Esophagus squamous epithelium (tissue), 4 donors: ENCODE measurements at regions not wholly inside any gene's neighbourhood (a gene's known extent, or its start where the extent isn't known, plus 50 kb on each side); places are given as distances from the start of the nearest gene placed in this dataset.

Experiments
- CTCF ChIP-seq, 6 experiments: fragments of 450-650 bp in 4 of 6; fragments of 200-600 bp in 2 of 6; sonication (generic) in 2 of 6; IDR thresholded peaks; one replicate each; pipeline ENCODE4 v1.5.1; 2016 to 2019; ENCODE audit warnings: antibody characterized with exemption in 6 of 6, mild to moderate bottlenecking in 4 of 6, moderate library complexity in 4 of 6
- POLR2A ChIP-seq, 4 donors: fragments of 450-650 bp; IDR thresholded peaks; one replicate each; pipeline ENCODE4 v1.6.1; 2017; ENCODE audit warnings: antibody characterized with exemption in 4 of 4, mild to moderate bottlenecking in 4 of 4, moderate library complexity in 3 of 4

- no peak for TF ChIP-seq CTCF (IDR thresholded peaks at IDR 0.05)
- no peak for TF ChIP-seq POLR2A (IDR thresholded peaks at IDR 0.05)
These were observed 51.7 kb upstream of the KCNMA1 start for GRCh38 chr10:77689339-77689738.
